VCaP (cell line): ENCODE measurements at regions not wholly inside any gene's neighbourhood (a gene's known extent, or its start where the extent isn't known, plus 50 kb on each side); places are given as distances from the start of the nearest gene placed in this dataset.

ENCODE experiments used
- H3K27ac ChIP-seq: fragments of 450-650 bp; 2 replicates; pipeline ENCODE4 v1.5.1; 2017
- CTCF ChIP-seq: fragments of 450-650 bp; conservative IDR thresholded peaks from 2 replicates; pipeline ENCODE4 v1.5.1; 2017; ENCODE audit warnings: mild to moderate bottlenecking, moderate library complexity

GRCh38 chrX:15942307-15942706, 87.7 kb upstream of the AP1S2 start:
- no peak overlapping the region for H3K27ac ChIP-seq
- TF ChIP-seq CTCF: no peak

GRCh38 chrX:15939737-15940136, 85.1 kb upstream of the AP1S2 start:
- H3K27ac ChIP-seq: no peak overlapping the region
- no peak for TF ChIP-seq CTCF

- no peak overlapping the region for H3K27ac ChIP-seq
- TF ChIP-seq CTCF: no peak
Measured at GRCh38 chrX:15938072-15938471, 83.5 kb upstream of the AP1S2 start.

GRCh38 chrX:15931362-15931761, 76.7 kb upstream of the AP1S2 start:
- H3K27ac ChIP-seq: no peak overlapping the region
- no peak for TF ChIP-seq CTCF

GRCh38 chrX:15930585-15930984, 76.0 kb upstream of the AP1S2 start:
- peak; percentile 74 for TF ChIP-seq CTCF
- no peak overlapping the region for H3K27ac ChIP-seq

- no peak for TF ChIP-seq CTCF
- no peak overlapping the region for H3K27ac ChIP-seq
Measured at GRCh38 chrX:15929194-15929593, 74.6 kb upstream of the AP1S2 start.

- no peak overlapping the region for H3K27ac ChIP-seq
- no peak for TF ChIP-seq CTCF
Measured at GRCh38 chrX:15926622-15927021, 72.0 kb upstream of the AP1S2 start.

GRCh38 chrX:15918003-15918402, 63.4 kb upstream of the AP1S2 start:
- no peak overlapping the region for H3K27ac ChIP-seq
- no peak for TF ChIP-seq CTCF
